IPS-15b (cell line): ENCODE measurements at regions not wholly inside any gene's neighbourhood (a gene's known extent, or its start where the extent isn't known, plus 50 kb on each side); places are given as distances from the start of the nearest gene placed in this dataset.

Experiments
- H3K27me3 ChIP-seq: one replicate; pipeline ENCODE4 v1.6.1; 2013; ENCODE audit warnings: low read length; ENCODE audit not compliant: control insufficient read depth, insufficient read depth
- H3K36me3 ChIP-seq: one replicate; pipeline ENCODE4 v1.6.1; 2013; ENCODE audit warnings: low read length; ENCODE audit not compliant: control insufficient read depth, insufficient read depth
- H3K4me1 ChIP-seq: one replicate; pipeline ENCODE4 v1.6.1; 2013; ENCODE audit warnings: mild to moderate bottlenecking, low read length; ENCODE audit not compliant: control insufficient read depth, insufficient read depth
- H3K4me3 ChIP-seq: one replicate; pipeline ENCODE4 v1.5.1; 2013; ENCODE audit warnings: low read depth, low read length
- H3K9ac ChIP-seq: one replicate; pipeline ENCODE4 v1.6.1; 2013; ENCODE audit warnings: low read depth, mild to moderate bottlenecking, low read length
- H3K9me3 ChIP-seq: one replicate; pipeline ENCODE4 v1.6.1; 2013; ENCODE audit warnings: mild to moderate bottlenecking, low read length; ENCODE audit not compliant: control insufficient read depth, insufficient read depth

GRCh38 chr10:28823501-28824075 lies 146.3 kb downstream of the BAMBI start:
- Histone ChIP-seq H3K4me3 (no peak overlapping the region), H3K27me3 (no peaks in the 10 kb centered on the region), H3K4me1 (peaks cover 2% of the 10 kb centered on the region), H3K36me3 (no peaks in the 10 kb centered on the region), H3K9ac (no peak overlapping the region), H3K9me3 (no peaks in the 10 kb centered on the region)

- Histone ChIP-seq H3K4me1 (no peaks in the 10 kb centered on the region), H3K9me3 (no peaks in the 10 kb centered on the region), H3K9ac (no peak overlapping the region), H3K27me3 (no peaks in the 10 kb centered on the region), H3K4me3 (no peak overlapping the region), H3K36me3 (no peaks in the 10 kb centered on the region)
Measured at GRCh38 chr10:28833313-28833712, 156.0 kb downstream of the BAMBI start.

- no peak overlapping the region for H3K4me3 ChIP-seq
- no peak overlapping the region for H3K9ac ChIP-seq
- H3K9me3 ChIP-seq: no peaks in the 10 kb centered on the region
- H3K4me1 ChIP-seq: no peaks in the 10 kb centered on the region
- no peaks in the 10 kb centered on the region for H3K36me3 ChIP-seq
- H3K27me3 ChIP-seq: no peaks in the 10 kb centered on the region
Measured at GRCh38 chr10:28836435-28836743, 159.1 kb downstream of the BAMBI start.

- Histone ChIP-seq H3K9me3 (no peaks in the 10 kb centered on the region), H3K27me3 (no peaks in the 10 kb centered on the region), H3K4me3 (no peak overlapping the region), H3K9ac (no peak overlapping the region), H3K36me3 (no peaks in the 10 kb centered on the region), H3K4me1 (no peaks in the 10 kb centered on the region)
Measured at GRCh38 chr10:28837613-28838390, 160.5 kb downstream of the BAMBI start.

- H3K9me3 ChIP-seq: no peaks in the 10 kb centered on the region
- no peak overlapping the region for H3K4me3 ChIP-seq
- no peak overlapping the region for H3K9ac ChIP-seq
- H3K27me3 ChIP-seq: no peaks in the 10 kb centered on the region
- no peaks in the 10 kb centered on the region for H3K4me1 ChIP-seq
- no peaks in the 10 kb centered on the region for H3K36me3 ChIP-seq
Measured at GRCh38 chr10:28838908-28839307, 161.6 kb downstream of the BAMBI start.

- no peaks in the 10 kb centered on the region for H3K36me3 ChIP-seq
- no peak overlapping the region for H3K9ac ChIP-seq
- no peaks in the 10 kb centered on the region for H3K9me3 ChIP-seq
- H3K4me1 ChIP-seq: no peaks in the 10 kb centered on the region
- no peak overlapping the region for H3K4me3 ChIP-seq
- H3K27me3 ChIP-seq: no peaks in the 10 kb centered on the region
Measured at GRCh38 chr10:28839600-28840007, 162.3 kb downstream of the BAMBI start.

- Histone ChIP-seq H3K4me1 (no peaks in the 10 kb centered on the region), H3K27me3 (no peaks in the 10 kb centered on the region), H3K9ac (no peak overlapping the region), H3K9me3 (no peaks in the 10 kb centered on the region), H3K36me3 (no peaks in the 10 kb centered on the region), H3K4me3 (no peak overlapping the region)
Measured at GRCh38 chr10:28840202-28840601, 162.9 kb downstream of the BAMBI start.

- H3K27me3 ChIP-seq: no peaks in the 10 kb centered on the region
- no peaks in the 10 kb centered on the region for H3K36me3 ChIP-seq
- no peak overlapping the region for H3K4me3 ChIP-seq
- H3K4me1 ChIP-seq: no peaks in the 10 kb centered on the region
- H3K9ac ChIP-seq: no peak overlapping the region
- H3K9me3 ChIP-seq: no peaks in the 10 kb centered on the region
Measured at GRCh38 chr10:28840971-28841370, 163.7 kb downstream of the BAMBI start.

- Histone ChIP-seq H3K9me3 (no peaks in the 10 kb centered on the region), H3K4me3 (no peak overlapping the region), H3K27me3 (no peaks in the 10 kb centered on the region), H3K36me3 (no peaks in the 10 kb centered on the region), H3K9ac (no peak overlapping the region), H3K4me1 (no peaks in the 10 kb centered on the region)
Measured at GRCh38 chr10:28841625-28842024, 164.3 kb downstream of the BAMBI start.

GRCh38 chr10:28842321-28842720 lies 165.0 kb downstream of the BAMBI start:
- no peak overlapping the region for H3K9ac ChIP-seq
- H3K4me1 ChIP-seq: no peaks in the 10 kb centered on the region
- H3K4me3 ChIP-seq: no peak overlapping the region
- no peaks in the 10 kb centered on the region for H3K27me3 ChIP-seq
- no peaks in the 10 kb centered on the region for H3K36me3 ChIP-seq
- no peaks in the 10 kb centered on the region for H3K9me3 ChIP-seq

- H3K27me3 ChIP-seq: no peaks in the 10 kb centered on the region
- H3K36me3 ChIP-seq: no peaks in the 10 kb centered on the region
- no peak overlapping the region for H3K4me3 ChIP-seq
- no peaks in the 10 kb centered on the region for H3K9me3 ChIP-seq
- H3K9ac ChIP-seq: no peak overlapping the region
- H3K4me1 ChIP-seq: no peaks in the 10 kb centered on the region
Measured at GRCh38 chr10:28845009-28845682, 167.8 kb downstream of the BAMBI start.

GRCh38 chr10:28849309-28849708 lies 172.0 kb downstream of the BAMBI start:
- Histone ChIP-seq H3K9me3 (no peaks in the 10 kb centered on the region), H3K4me1 (no peaks in the 10 kb centered on the region), H3K27me3 (no peaks in the 10 kb centered on the region), H3K36me3 (no peaks in the 10 kb centered on the region), H3K4me3 (no peak overlapping the region), H3K9ac (no peak overlapping the region)
